Caco-2 (cell line): ENCODE measurements at regions not wholly inside any gene's neighbourhood (a gene's known extent, or its start where the extent isn't known, plus 50 kb on each side); places are given as distances from the start of the nearest gene placed in this dataset.

Experiments
- BruUV-seq: library from RNA; stranded (reverse); fragments of 400-500 nt; replicated peaks from 2 replicates; lab custom pipeline; 2021; lab: Mats Ljungman, UMichigan
- CTCF ChIA-PET: fragments of 300-600 bp; sonication (Branson Sonifier 250); formaldehyde crosslinking; loops from one replicate; lab custom pipeline; 2022; ENCODE audit warnings: antibody characterized with exemption; lab: Charles Lee
- POLR2A ChIA-PET: fragments of 300-600 bp; sonication (Branson Sonifier 250); formaldehyde crosslinking; loops from one replicate; lab custom pipeline; 2022; ENCODE audit warnings: antibody characterized with exemption; lab: Charles Lee
- DNase-seq, 2 experiments: peaks; one replicate each; pipeline versions ENCODE4 v3.0.0 to v3.0.0-alpha.2; 2020 to 2022
- H3K27me3 ChIP-seq: replicated peaks from 2 replicates; pipeline ENCODE4 v1.6.0; 2011; ENCODE audit warnings: low read length; ENCODE audit not compliant: control insufficient read depth, insufficient read depth
- H3K36me3 ChIP-seq: 2 replicates; pipeline ENCODE4 v1.5.1; 2011; ENCODE audit warnings: low read length; ENCODE audit not compliant: control insufficient read depth, insufficient read depth
- H3K4me1 ChIP-seq: fragments of 250-450 bp; sonication (Bioruptor Pico); 2 replicates; pipeline ENCODE4 v1.5.1; 2020; ENCODE audit warnings: mild to moderate bottlenecking
- H3K4me3 ChIP-seq: 2 replicates; pipeline ENCODE4 v1.5.1; 2011; ENCODE audit warnings: low read depth, mild to moderate bottlenecking, control low read depth, low read length
- H3K9me3 ChIP-seq: fragments of 250-450 bp; sonication (Bioruptor Pico); 2 replicates; pipeline ENCODE4 v1.5.1; 2020; ENCODE audit warnings: mild to moderate bottlenecking, moderate library complexity
- H3K27ac Mint-ChIP-seq: one replicate; pipeline ENCODE4 v1.8.0; 2022; ENCODE audit warnings: mixed read lengths; ENCODE audit not compliant: unreplicated experiment
- H3K27me3 Mint-ChIP-seq: one replicate; pipeline ENCODE4 v1.8.0; 2022; ENCODE audit warnings: mixed read lengths; ENCODE audit not compliant: insufficient read depth, unreplicated experiment
- H3K36me3 Mint-ChIP-seq: one replicate; pipeline ENCODE4 v1.8.0; 2022; ENCODE audit warnings: mild to moderate bottlenecking, mixed read lengths; ENCODE audit not compliant: insufficient read depth, unreplicated experiment
- H3K4me1 Mint-ChIP-seq: one replicate; pipeline ENCODE4 v1.8.0; 2022; ENCODE audit warnings: low read depth, mixed read lengths; ENCODE audit not compliant: unreplicated experiment
- H3K4me3 Mint-ChIP-seq: one replicate; pipeline ENCODE4 v1.8.0; 2022; ENCODE audit warnings: mild to moderate bottlenecking, moderate library complexity, mixed read lengths; ENCODE audit not compliant: unreplicated experiment
- H3K9me3 Mint-ChIP-seq: one replicate; pipeline ENCODE4 v1.8.0; 2022; ENCODE audit warnings: mixed read lengths; ENCODE audit not compliant: unreplicated experiment
- CTCF ChIP-seq, 2 experiments: fragments of 200-600 bp in 1 of 2; IDR thresholded peaks; 1 replicate in 1 of 2; 2 replicates in 1 of 2; pipeline versions ENCODE4 v1.5.1 to v1.8.0; 2011 to 2022; ENCODE audit warnings: antibody characterized with exemption in 1 of 2, control low read depth in 1 of 2, inconsistent platforms in 1 of 2, low read depth in 1 of 2, low read length in 1 of 2, mild to moderate bottlenecking in 1 of 2, moderate library complexity in 1 of 2; ENCODE audit not compliant: insufficient read depth in 1 of 2, severe bottlenecking in 1 of 2, unreplicated experiment in 1 of 2
- intact Hi-C: fragments of 100-400 bp; cut with micrococcal nuclease; formaldehyde crosslinking; loops from one replicate; pipeline ENCODE4 v1.10.0; 2022; ENCODE audit not compliant: unreplicated experiment

DNA sequence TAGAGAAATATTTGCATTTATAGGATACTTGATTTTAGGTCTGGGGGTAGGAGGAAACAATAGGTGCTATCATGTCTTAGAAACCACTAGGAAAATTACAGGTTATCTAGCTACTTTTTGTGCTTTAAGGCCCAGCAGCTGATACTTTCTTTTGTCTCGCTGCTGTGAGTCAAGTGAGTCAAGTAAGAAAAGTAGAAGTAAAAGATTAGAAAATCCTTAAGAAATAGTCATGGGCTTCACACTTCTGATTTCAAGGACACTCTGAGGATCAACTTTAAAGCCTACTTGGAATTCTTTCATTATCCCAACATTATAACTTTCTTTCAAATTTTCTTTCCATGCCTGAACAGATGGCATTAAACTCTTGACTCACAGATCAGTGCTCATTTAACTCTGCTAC is 95.2 kb upstream of the RBMS3 start:
- no peak for TF ChIP-seq CTCF (IDR thresholded peaks at IDR 0.05; ENCODE audit: insufficient read depth in 1 of 2, low read depth in 1 of 2, low read length in 1 of 2, severe bottlenecking in 1 of 2, unreplicated experiment in 1 of 2)
- ChIA-PET CTCF (no interaction called here), POLR2A (no interaction called here)
- no peaks in the 10 kb centered on the region for H3K36me3 ChIP-seq
- H3K9me3 ChIP-seq, result no peaks in the 10 kb centered on the region
- Mint-ChIP-seq H3K9me3 (peaks cover 8% of the 10 kb centered on the region), H3K27me3 (no peaks in the 10 kb centered on the region), H3K4me3 (no peak overlapping the region), H3K36me3 (no peaks in the 10 kb centered on the region), H3K4me1 (peaks cover 6% of the 10 kb centered on the region), H3K27ac (no peak overlapping the region)
- BruUV-seq, result no TSS peak
- H3K4me3 ChIP-seq, result no peak overlapping the region
- no peaks in the 10 kb centered on the region for H3K27me3 ChIP-seq
- no peaks in the 10 kb centered on the region; the same call in 1 of the 2 replicates for H3K4me1 ChIP-seq
- intact Hi-C loops, result no loop called here
- no peak for DNase-seq

DNA sequence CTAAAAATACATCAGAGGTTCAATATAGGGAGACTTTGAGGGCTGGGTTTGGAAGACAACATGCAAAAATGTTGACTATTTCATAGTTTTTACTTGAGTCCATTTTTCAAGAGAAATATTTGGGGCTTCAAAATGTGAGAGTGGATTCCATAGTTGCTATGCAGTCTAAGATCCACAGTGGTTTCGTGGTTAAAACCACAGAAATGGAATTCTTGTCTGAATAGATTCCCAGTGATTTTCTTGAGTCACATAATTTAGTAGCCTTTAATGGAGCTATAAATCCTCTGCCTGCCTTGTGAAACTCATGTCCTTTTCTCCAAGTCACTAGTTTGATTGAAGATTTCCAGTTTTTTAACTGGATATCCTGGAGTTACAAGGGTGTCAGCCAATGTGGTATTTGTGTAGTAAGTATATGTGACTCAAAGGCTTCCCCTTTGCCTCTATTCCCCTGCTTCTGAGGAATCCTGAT is 94.7 kb upstream of the RBMS3 start:
- ChIA-PET CTCF (no interaction called here), POLR2A (no interaction called here)
- Mint-ChIP-seq H3K27me3 (no peaks in the 10 kb centered on the region), H3K4me3 (no peak overlapping the region), H3K4me1 (peaks cover 6% of the 10 kb centered on the region), H3K36me3 (no peaks in the 10 kb centered on the region), H3K9me3 (peaks cover 8% of the 10 kb centered on the region), H3K27ac (no peak overlapping the region)
- no peak for TF ChIP-seq CTCF (IDR thresholded peaks at IDR 0.05; ENCODE audit: insufficient read depth in 1 of 2, low read depth in 1 of 2, low read length in 1 of 2, severe bottlenecking in 1 of 2, unreplicated experiment in 1 of 2)
- DNase-seq, result no peak
- Histone ChIP-seq H3K27me3 (no peaks in the 10 kb centered on the region), H3K9me3 (no peaks in the 10 kb centered on the region), H3K4me1 (no peaks in the 10 kb centered on the region; the same call in 1 of the 2 replicates), H3K36me3 (no peaks in the 10 kb centered on the region), H3K4me3 (no peak overlapping the region)
- no TSS peak for BruUV-seq
- intact Hi-C loops, result no loop called here

DNA sequence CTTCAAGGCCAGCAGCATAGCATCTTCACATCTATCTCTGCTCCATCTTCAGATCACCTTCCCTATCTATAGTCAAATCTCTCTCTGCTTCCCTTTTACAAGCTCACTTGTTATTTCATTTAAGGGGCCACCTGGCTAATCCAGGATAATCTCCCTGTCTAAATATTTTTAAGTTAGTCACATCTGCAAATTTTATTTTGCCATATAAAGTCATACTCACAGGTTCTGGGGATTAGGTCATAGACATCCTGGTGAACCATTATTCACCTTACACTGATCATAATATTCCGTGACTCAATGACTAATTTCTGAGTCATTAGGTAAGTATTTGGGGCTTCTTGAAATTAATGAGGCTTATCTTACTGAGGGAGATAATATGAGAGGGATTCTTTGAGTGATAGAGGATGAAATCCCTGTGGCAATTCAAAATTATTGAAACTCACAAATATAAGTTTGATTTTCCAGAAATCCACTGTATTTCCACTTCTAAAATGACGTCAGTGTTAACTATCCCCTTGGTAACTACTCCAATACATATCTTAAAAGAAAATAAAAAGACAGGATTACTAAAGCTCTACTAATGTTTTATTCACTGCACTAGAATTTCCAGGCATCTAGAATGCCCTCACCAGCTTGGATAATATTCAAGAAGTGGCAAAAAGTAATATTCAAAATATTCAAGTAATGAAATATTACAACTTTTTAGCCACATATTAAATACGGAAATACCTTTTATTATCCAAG is 93.7 kb upstream of the RBMS3 start:
- no peaks in the 10 kb centered on the region; the same call in 1 of the 2 replicates for H3K4me1 ChIP-seq
- intact Hi-C loops, result no loop called here
- no TSS peak for BruUV-seq
- Mint-ChIP-seq H3K36me3 (no peaks in the 10 kb centered on the region), H3K27me3 (no peaks in the 10 kb centered on the region), H3K27ac (no peak overlapping the region), H3K9me3 (peaks cover 16% of the 10 kb centered on the region), H3K4me3 (no peak overlapping the region), H3K4me1 (peaks cover 6% of the 10 kb centered on the region)
- no peaks in the 10 kb centered on the region for H3K36me3 ChIP-seq
- H3K4me3 ChIP-seq, result no peak overlapping the region
- no peaks in the 10 kb centered on the region for H3K9me3 ChIP-seq
- CTCF ChIA-PET, result no interaction called here
- H3K27me3 ChIP-seq, result no peaks in the 10 kb centered on the region
- no peak for TF ChIP-seq CTCF (IDR thresholded peaks at IDR 0.05; ENCODE audit: insufficient read depth in 1 of 2, low read depth in 1 of 2, low read length in 1 of 2, severe bottlenecking in 1 of 2, unreplicated experiment in 1 of 2)
- POLR2A ChIA-PET, result no interaction called here
- no peak for DNase-seq
